Pancreas (tissue), 10 donors: ENCODE measurements at regions not wholly inside any gene's neighbourhood (a gene's known extent, or its start where the extent isn't known, plus 50 kb on each side); places are given as distances from the start of the nearest gene placed in this dataset.

Source experiments
- ATAC-seq, 4 donors: fragments of 200-7000 bp; cut with Tn5 transposase; one replicate each; pipeline versions ENCODE4 v1.8.0 to v1.9.1; 2020; ENCODE audit warnings: mild to moderate bottlenecking in 4 of 4, moderate library complexity in 4 of 4
- DNase-seq, 6 donors: peaks; one replicate each; pipeline ENCODE4 v3.0.0-alpha.2; 2020
- FAIRE-seq: peaks from 2 replicates; lab custom pipeline; 2012; peaks lifted over from hg19 to GRCh38; lab: Jason Lieb, UNC
- H3K27ac ChIP-seq, 4 donors: fragments of 200-600 bp; sonication (generic); 1 replicate in 3 of 4; 2 replicates in 1 of 4; pipeline versions ENCODE4 v1.5.0 to v1.8.0; 2020
- H3K27me3 ChIP-seq, 4 donors: fragments of 200-600 bp; one replicate each; pipeline ENCODE4 v1.8.0; 2021
- H3K36me3 ChIP-seq, 3 donors: fragments of 200-600 bp; sonication (generic) in 1 of 3; one replicate each; pipeline versions ENCODE4 v1.5.0 to v1.8.0; 2020 to 2021
- H3K4me1 ChIP-seq, 3 donors: fragments of 200-600 bp; one replicate each; pipeline ENCODE4 v1.8.0; 2021
- H3K4me3 ChIP-seq, 4 donors: fragments of 200-600 bp; sonication (generic) in 2 of 4; one replicate each; pipeline versions ENCODE4 v1.5.0 to v1.8.0; 2020 to 2021
- H3K9me3 ChIP-seq, 4 donors: fragments of 200-600 bp; one replicate each; pipeline ENCODE4 v1.8.0; 2021
- CTCF ChIP-seq, 4 donors: fragments of 200-600 bp; sonication (generic) in 3 of 4; IDR thresholded peaks; one replicate each; pipeline versions ENCODE4 v1.5.0 to v1.8.0; 2021; ENCODE audit warnings: antibody characterized with exemption in 4 of 4
- WGBS, 2 donors: extraction: QIAGEN DNeasy Blood & Tissue Kit; methylation state at CpG; one replicate each; pipeline ENCODE4 v1.1.7; 2013; 5-methylcytosine and 5-hydroxymethylcytosine counted together
- intact Hi-C, 3 donors: fragments of 100-400 bp; cut with DNase I; formaldehyde crosslinking; loops; one replicate each; pipeline versions ENCODE4 v1.11.1 to v1.14.2; 2022
- donor health status: healthy with polysubstance abuse.
- donor health status: DM: no; HTN: no; CAD: no; lungs with moderate emphysema.
- donor health status: DM: no; HTN: no; CAD: no.
- donor health status: control.
- donor health status: control.
- donor health status: Bipolar disorder and iron deficiency.
- donor health status: DM: yes; HTN: yes; CAD: no.
- donor health status: DM: no; HTN: no; CAD: no.
- donor health status: DM: no; HTN: no; CAD: no.
- donor health status: DM: yes; HTN: yes; CAD: no.

GRCh38 chr10:131485732-131486131 lies 174.2 kb upstream of the TCERG1L start:
- Histone ChIP-seq H3K27ac (no peak overlapping the region), H3K36me3 (no peaks in the 10 kb centered on the region), H3K4me1 (no peaks in the 10 kb centered on the region), H3K27me3 (no peaks in the 10 kb centered on the region), H3K4me3 (no peak overlapping the region), H3K9me3 (no peaks in the 10 kb centered on the region)
- no peak for TF ChIP-seq CTCF (IDR thresholded peaks at IDR 0.05)
- ATAC-seq (no peak), FAIRE-seq (no peak), DNase-seq (no peak)
- 61 to 73% methylated on average over 2 of the region's 2 CpGs for WGBS, 2 donors
- intact Hi-C loops, result no loop called here

GRCh38 chr10:131487822-131488221 lies 176.3 kb upstream of the TCERG1L start:
- 73 to 85% methylated on average over 5 of the region's 5 CpGs for WGBS, 2 donors
- TF ChIP-seq CTCF (IDR thresholded peaks at IDR 0.05), result no peak
- Histone ChIP-seq H3K36me3 (no peaks in the 10 kb centered on the region), H3K4me3 (no peak overlapping the region), H3K4me1 (no peaks in the 10 kb centered on the region), H3K27ac (no peak overlapping the region), H3K9me3 (no peaks in the 10 kb centered on the region), H3K27me3 (no peaks in the 10 kb centered on the region)
- DNase-seq (no peak), FAIRE-seq (no peak), ATAC-seq (no peak)
- intact Hi-C loops, result no loop called here

GRCh38 chr10:131490991-131491594 lies 179.6 kb upstream of the TCERG1L start:
- Histone ChIP-seq H3K36me3 (no peaks in the 10 kb centered on the region), H3K27me3 (no peaks in the 10 kb centered on the region), H3K4me1 (no peaks in the 10 kb centered on the region), H3K4me3 (no peak overlapping the region), H3K9me3 (no peaks in the 10 kb centered on the region), H3K27ac (no peak overlapping the region)
- no peak for TF ChIP-seq CTCF (IDR thresholded peaks at IDR 0.05)
- intact Hi-C loops, result no loop called here
- ATAC-seq, result no peak
- no peak for DNase-seq
- FAIRE-seq, result no peak
- WGBS, 2 donors, result 72 to 73% methylated on average over 9 of the region's 9 CpGs

- no peaks in the 10 kb centered on the region for H3K4me1 ChIP-seq
- H3K4me3 ChIP-seq, result no peak overlapping the region
- no peak for DNase-seq
- no peak for TF ChIP-seq CTCF (IDR thresholded peaks at IDR 0.05)
- no peaks in the 10 kb centered on the region for H3K36me3 ChIP-seq
- ATAC-seq, result no peak
- H3K27me3 ChIP-seq, result no peaks in the 10 kb centered on the region
- intact Hi-C loops, result no loop called here
- 45 to 46% methylated on average over 9 of the region's 9 CpGs for WGBS, 2 donors
- no peak overlapping the region for H3K27ac ChIP-seq
- H3K9me3 ChIP-seq, result no peaks in the 10 kb centered on the region
- FAIRE-seq, result no peak
These were observed 180.8 kb upstream of the TCERG1L start for GRCh38 chr10:131492211-131492857.

GRCh38 chr10:131493432-131493831 lies 181.9 kb upstream of the TCERG1L start:
- Histone ChIP-seq H3K9me3 (no peaks in the 10 kb centered on the region), H3K4me1 (no peaks in the 10 kb centered on the region), H3K4me3 (no peak overlapping the region), H3K27me3 (no peaks in the 10 kb centered on the region), H3K36me3 (no peaks in the 10 kb centered on the region), H3K27ac (no peak overlapping the region)
- FAIRE-seq, result no peak
- DNase-seq, result no peak
- intact Hi-C loops, result no loop called here
- WGBS, 2 donors, result 86 to 91% methylated on average over 4 of the region's 4 CpGs
- ATAC-seq, result no peak
- TF ChIP-seq CTCF (IDR thresholded peaks at IDR 0.05), result no peak
